NCI-H2107 treated with DMSO at 0.1 percent for 48 hours (cell line): ENCODE measurements at regions not wholly inside any gene's neighbourhood (a gene's known extent, or its start where the extent isn't known, plus 50 kb on each side); places are given as distances from the start of the nearest gene placed in this dataset.
A peak's percentile ranks its signal among the peaks of the same experiment; 100 is the strongest.
"Not testable (repeated sequence)": the region's sequence is repeated elsewhere in the genome, so short reads cannot be mapped to it uniquely, and the experiment has no call there.

Experiments used
- DNase-seq: peaks from one replicate; lab custom pipeline; 2025; ENCODE audit not compliant: unreplicated experiment; lab: John Stamatoyannopoulos, UW

DNA sequence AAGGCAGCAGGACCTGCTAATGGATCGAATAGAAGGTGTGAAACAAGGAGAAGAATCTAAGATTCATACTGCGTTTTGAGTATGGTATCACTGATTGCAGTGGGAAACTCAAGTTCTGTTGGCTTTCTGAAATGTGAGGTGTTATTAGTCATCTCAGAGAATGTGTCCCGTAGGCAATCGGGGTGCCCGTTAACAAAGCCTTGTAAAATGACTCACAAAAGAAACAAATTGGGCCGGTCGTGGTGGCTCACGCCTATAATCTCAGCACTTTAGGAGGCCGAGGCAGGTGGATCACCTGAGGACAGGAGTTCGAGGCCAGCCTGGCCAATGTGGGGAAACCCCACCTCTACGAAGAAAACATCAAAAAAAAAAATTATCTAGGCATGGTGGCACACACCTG, 118.2 kb upstream of the C7orf33 start:
- no peak for DNase-seq

GRCh38 chr7:148473703-148474480, 116.7 kb upstream of the C7orf33 start:
- DNase-seq, result no peak

- DNase-seq, result no peak
Observed at GRCh38 chr7:148474481-148475025, 116.0 kb upstream of the C7orf33 start.

GRCh38 chr7:148478551-148478950, 112.0 kb upstream of the C7orf33 start:
- no peak for DNase-seq

DNA sequence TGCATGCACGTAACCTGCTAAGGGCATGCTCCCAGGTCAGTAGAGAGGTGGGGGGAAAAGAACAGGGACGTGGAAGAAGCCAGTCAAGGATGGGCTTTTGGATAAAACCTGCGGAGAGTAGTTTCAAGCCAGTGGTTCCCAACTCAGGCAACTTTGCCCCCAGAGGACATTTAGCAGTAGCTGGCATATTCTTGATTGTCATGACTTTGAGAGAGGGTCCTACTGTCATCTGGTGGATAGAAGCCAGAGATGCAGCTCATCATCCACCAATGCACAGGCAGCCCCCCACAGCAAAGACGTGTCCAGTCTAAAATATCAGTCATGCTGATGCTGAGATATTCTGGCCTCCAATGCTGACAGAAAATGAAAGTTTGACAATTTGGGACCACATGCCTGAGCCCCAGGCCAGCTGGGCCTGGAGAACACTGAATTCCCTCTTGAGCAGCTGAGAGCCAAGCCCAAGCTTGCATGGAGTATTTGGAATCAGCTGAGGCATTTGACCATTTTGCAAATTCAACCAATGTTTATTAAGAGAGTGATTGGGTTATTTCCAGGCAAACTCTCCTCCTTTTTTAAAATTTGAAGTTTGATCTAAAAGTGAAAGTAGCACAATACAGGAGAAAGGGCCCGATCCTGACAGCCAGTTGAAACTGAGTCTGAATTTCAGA, 110.0 kb upstream of the C7orf33 start:
- DNase-seq, result no peak

DNA sequence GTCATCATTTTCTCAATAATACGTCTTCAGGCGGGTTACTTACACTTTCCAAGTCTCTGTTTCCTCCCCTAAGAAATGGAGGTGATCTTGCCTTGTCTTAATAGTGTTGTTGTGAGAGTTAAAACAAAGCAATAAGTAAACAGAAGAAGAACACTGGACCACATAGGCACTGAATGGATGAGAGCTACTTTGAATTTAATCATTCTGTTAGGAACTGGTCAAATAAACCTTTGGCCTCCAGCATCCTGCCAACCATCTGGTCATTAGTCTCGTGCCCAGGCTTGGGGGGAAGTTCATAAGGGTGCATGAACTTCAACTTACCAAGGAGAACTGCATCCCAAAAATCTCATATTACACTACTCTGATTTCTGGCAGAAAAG, 109.4 kb upstream of the C7orf33 start:
- no peak for DNase-seq

DNA sequence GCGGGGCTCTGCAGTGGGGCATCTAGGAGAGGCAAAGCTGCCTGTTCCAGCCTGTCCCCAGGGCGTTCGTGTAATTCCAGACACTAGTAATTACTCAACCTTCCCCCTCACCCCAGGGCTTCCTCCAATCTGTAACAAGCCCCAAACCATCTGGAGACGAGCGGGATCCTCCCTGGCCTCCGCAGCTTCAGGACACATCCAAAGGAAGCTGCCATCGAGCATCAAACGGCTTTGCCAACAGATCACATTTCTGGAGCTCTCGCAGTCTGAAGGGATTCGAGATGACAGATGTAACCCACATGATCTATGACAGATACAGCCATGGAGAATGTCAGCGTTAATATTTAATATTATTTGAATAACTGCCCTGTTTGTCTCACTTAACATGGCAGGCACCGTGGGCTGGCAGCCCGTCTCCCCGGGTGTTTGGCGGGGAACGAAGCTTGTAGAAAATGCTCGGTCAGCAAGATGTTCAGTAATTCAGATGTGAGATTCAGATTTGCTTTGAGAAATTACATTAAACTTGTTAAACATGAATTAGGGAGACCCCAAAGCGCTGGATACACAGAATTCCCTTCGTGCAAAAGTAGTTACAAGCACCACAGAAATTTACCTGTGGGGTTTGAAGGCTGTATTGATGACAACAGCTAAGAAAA, 108.5 kb upstream of the C7orf33 start:
- DNase-seq, result no peak

GRCh38 chr7:148483515-148484308, 106.9 kb upstream of the C7orf33 start:
- no peak for DNase-seq

- DNase-seq, result no peak
Observed at GRCh38 chr7:148484486-148484885, 106.1 kb upstream of the C7orf33 start.

DNA sequence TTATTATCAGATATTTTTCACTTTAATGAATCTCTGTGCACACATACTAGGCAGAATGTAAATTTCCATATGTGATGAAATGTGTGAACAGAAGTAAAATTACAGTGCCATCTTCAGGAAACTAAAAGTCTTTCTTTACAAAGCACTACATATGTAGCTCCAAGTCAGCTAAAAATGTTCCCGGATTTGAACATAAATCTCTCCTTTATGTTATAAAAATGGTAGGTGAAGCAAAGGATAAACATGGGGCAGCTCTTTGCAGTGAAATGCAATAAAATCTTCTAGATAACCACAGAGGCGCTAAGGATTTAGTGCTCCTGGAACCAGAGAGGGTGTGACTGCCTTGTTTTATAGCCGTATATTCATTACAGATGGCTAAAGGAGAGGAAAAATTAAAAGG, 104.9 kb upstream of the C7orf33 start:
- DNase-seq, result no peak

DNA sequence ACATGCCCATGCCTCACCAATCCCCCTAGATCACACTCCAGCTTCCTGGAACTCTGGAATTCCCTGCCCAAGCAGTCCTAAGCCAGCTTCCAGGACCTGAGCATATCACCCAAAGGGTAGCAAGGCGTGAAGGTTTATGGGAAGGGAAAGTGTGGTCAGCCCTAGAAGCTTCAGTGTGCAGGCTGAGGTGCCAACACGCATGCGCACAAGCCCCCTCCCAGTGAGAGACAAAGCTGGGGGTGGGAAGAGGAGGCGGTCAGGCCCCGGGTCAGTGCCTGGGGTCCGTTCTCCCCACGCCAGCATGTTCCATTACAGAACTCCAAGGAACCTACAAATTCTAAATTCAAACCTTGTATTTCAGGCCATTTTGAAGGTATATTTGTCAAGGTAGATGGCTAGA, 103.6 kb upstream of the C7orf33 start:
- DNase-seq, result no peak

DNA sequence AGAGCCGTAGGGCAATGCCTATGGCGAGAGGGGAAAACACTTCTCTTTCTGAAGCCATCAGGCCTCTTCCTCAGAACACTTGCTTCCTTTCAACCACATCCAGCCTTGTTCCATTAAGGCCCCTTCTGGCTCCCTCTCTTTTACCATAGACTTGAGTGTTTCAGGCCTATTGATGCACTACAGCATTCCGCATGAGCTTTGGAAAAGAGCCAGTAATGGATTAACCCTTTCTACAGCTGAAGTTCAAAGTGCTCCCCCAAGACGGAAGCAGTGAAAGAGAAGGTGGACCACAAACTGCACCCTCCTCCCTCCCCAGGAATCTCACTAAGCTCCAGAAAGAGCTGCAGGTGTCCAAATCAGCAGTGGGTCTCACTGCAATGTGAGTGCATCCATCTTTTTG, 102.7 kb upstream of the C7orf33 start:
- DNase-seq, result no peak

DNA sequence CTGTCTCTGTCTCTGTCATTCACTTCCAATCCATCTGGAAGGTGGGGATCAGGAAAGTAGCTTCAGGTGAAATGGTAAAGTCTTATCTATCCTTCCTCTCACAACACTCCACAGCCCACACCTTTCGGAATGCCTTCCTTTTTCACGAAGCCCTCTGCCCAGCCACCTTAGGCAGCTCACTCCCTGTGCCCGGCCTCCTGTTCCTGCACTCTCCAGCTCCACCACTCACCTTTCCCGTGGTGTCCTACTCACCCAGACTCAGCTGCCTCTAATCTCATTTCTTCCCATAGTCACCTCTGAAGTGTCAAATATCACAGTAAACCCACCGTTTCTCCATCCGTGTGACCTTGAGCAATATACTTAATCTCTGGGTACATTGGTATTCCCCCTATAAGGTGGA, 100.9 kb upstream of the C7orf33 start:
- DNase-seq, result no peak

- no peak for DNase-seq
Observed at GRCh38 chr7:148492157-148492860, 98.3 kb upstream of the C7orf33 start.

DNA sequence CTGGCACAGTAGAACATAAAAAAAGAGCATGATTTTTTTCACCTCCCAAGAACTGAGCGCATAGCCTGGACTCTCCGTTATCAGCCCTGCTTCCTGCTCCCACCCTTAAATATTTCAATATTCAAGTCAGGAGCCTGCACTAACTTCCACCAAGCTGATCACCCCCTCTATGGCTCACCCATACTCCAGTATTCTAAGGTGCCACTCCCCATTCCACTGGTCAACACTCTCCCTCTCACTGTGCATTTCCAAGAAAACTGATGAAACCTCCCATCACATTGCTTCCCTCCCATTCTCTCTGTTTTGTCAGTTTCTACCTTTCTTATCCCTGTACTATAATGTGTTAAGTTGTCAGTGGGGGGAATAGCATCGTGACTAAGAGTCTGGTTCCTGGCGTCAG, 95.0 kb upstream of the C7orf33 start:
- DNase-seq, result no peak

DNA sequence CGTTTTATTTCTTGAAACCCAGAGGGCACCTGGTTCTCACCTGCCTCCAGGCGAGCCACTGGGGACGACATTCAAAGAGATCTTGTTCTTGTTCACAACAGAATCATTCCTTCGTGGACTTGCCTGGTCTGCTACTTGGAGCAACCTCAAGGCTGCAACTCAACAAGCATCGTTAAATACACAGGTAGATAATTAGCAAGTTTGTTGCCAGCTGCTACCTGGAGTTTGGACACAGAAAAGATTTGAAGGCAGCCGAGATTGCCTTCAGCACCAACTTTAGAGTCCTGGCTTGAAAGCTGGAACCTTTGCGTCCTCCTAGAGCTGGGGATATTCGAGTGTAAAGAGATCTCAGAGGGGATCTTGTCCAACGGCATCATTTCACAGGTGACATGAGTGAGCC, 89.6 kb upstream of the C7orf33 start:
- no peak for DNase-seq

DNA sequence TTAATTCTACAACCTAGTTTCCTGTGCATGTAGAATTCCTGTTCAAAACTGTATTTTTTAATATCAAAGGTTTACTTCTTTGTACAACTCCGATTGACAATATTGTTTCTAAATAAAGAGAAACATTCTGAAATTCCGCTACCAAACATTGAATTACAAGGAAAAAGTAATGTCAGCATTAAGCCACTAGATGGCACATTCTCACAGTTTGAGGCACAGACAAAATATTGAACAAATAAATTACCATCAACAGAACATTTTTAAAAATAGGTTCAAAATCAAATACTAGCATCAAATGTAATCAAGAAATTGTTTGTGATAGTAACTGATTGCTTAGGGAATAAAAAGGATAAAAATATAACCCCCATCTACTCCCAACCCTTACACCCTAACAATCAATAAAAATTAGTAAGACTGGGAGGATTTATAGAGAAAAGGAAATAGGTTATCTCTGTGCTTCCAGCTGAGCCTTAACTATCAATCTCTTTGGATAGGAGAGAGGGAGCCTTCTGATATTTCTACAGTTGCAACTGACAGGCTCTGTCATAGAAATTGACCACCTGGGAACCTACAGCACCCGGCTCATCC, 86.6 kb upstream of the C7orf33 start:
- DNase-seq, result peak; percentile 29

DNA sequence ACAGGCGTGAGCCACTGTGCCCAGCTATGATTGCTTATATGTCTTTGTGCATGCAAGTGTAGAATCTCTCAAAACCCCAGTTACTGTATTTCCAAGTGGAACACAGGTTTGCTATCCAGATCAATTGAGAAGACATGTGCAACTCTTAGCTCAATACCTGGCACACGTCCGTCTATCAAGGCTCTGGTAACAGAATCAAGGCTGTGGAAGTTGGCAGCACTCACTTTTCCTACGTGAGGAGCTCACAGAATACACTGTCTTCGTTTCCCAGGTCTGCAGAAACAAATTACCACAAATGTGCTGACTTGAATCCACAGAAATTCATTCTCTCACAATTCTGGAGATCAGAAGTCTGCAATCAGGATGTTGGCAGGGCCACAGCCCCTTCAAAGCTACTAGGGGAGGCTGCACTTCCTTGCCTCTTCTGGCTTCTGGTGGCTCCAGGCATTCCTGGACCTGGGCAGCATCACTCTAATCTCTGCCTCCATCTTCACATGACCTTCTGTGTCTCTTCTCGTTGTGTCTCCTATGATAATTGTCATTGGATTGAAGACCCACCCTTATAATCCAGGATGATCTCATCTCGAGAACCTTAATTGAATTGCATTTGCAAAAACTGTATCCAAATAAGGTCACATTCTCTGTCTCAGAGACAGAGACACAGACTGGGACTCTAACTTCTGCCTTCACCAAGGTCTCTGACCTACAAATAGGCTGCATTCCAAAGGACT, 84.8 kb upstream of the C7orf33 start:
- DNase-seq, result no peak

GRCh38 chr7:148507064-148507573, 83.4 kb upstream of the C7orf33 start:
- DNase-seq, result not testable (repeated sequence)
